GM21390 (cell line): ENCODE measurements at regions not wholly inside any gene's neighbourhood (a gene's known extent, or its start where the extent isn't known, plus 50 kb on each side); places are given as distances from the start of the nearest gene placed in this dataset.

Experiments used
- ATAC-seq: cut with Tn5 transposase; IDR thresholded peaks from one replicate; pipeline ENCODE4 v1.9.1; 2021; ENCODE audit not compliant: unreplicated experiment

DNA sequence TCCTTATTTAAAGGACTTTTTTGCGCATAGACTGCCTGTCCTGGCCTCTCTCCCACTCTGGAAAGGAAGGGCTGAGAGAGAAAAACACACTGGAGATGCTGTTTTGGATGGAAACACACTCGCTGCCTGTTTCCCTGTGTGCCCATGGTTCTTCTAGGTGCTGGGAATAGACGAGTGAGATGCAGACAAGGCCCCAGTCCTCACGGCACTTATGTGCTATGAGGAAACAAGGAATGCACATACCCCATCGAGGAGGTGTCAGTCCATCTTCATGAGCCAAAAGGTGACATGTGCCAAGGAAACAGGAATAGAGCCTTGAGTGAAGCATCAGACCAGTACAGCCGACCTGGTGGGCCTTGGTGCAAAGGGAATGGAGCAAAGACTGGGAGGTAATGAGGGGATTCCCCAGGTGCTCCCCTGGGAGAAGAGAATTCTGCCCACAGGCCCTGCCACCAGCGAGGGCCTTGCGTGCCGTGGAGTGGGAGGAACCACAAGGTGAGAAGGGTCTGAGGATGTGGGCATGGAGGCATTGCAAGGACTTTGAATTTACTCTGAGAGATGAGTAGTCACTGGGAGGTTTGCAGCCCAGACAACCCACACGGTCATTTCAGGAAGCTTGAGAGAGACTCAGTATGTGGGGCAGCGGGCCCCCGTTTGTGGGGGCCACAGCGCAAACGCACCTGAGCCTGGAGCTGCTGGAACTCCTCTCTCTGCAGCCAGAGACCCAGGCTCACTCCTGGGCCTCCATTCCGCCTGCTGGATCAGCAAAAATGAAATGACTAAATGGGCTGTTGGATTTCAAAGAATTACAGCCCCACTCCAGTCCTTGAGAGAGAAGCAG is 197.5 kb upstream of the COPS8 start:
- no peak for ATAC-seq

DNA sequence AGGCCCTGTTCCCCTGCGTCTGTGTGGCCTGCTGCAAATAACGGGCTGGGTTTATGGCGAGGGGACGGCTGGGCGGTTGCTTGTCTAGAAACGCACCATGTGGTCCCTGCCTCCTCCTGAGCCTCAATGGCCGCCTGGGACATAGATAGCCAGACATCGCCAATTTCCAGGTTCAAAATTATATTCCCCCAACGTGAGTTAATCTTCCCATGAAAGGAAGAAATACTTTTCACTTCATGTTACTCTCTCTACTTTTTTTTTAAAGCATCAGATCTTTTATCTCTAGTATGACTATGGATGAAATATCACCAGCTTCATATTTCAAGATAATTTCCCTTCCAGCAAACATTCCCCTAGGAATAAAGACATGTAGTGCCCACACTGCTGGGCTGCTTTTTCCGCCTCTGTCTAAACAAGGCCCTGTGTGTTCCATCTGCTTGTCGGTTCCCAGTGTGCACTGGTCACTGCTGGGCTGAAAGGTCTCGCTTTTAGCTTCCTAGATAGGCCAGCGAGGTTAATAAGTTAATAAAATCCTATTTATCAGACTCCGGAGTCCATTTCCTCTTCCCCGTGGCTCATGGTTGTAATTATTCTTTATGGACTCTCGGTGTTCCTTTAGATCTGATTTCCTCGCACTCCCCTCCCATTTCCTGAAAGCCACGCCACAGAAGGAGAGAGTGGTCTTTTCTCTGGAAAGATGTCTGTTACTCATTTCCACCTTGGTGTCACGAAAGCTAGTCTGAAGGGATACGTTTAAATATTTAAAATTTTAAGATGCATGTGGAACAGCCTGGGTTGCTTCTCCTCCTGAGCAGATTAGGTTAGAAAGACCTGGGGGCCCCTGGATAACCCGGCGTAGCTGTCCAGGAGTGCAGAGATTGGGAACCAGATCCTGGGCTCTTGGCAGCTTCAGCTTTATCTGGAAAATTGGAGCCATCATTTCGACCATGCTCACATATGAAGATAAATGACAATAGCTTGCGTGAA is 196.6 kb upstream of the COPS8 start:
- ATAC-seq = no peak

- no peak for ATAC-seq
Observed at GRCh38 chr2:236889791-236890704, 195.6 kb upstream of the COPS8 start.

- ATAC-seq = no peak
Observed at GRCh38 chr2:236892721-236893120, 193.0 kb upstream of the COPS8 start.

DNA sequence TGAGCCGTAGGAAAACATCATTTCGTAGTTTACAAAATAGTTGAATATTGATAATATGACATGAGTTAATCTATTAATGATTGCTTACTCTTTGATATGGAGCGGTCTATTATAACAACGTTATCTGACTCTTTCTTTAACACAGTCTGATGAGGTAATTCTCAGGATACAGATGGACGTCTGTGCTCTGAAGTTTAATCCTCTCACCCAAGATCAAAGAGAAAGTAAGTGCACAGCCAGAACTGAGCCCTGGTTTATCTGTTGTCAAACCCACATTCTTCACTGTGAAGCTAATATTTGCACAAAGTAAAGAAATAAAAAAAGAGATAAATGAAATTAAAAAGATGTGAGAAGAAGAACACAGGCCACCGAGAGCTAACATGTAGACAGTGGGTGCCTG is 190.9 kb upstream of the COPS8 start:
- ATAC-seq = no peak

DNA sequence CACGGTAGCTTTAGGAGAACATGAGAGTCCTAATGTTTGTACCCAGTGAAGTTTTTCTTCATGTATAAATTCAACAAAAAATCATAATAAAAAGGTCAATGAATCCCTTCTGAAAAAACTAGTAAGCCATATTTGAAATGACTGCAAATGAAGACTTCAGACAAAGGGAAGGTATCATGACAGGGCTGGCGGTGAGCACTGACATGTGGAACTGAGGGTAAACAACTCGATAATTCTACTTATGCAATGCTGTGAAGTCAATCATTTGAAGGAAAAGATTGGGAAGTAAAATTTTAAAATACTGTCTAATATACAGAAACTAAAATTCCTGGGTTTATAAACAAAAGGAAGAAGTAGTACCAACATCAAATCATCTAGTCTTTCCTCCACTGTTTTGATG is 190.2 kb upstream of the COPS8 start:
- no peak for ATAC-seq

- ATAC-seq = no peak
Observed at GRCh38 chr2:236896688-236897087, 189.0 kb upstream of the COPS8 start.

- no peak for ATAC-seq
Observed at GRCh38 chr2:236899146-236899545, 186.5 kb upstream of the COPS8 start.

- ATAC-seq = no peak
Observed at GRCh38 chr2:236899950-236900640, 185.6 kb upstream of the COPS8 start.

GRCh38 chr2:236901956-236902355 is 183.7 kb upstream of the COPS8 start:
- ATAC-seq = no peak

GRCh38 chr2:236903978-236904377 is 181.7 kb upstream of the COPS8 start:
- no peak for ATAC-seq

DNA sequence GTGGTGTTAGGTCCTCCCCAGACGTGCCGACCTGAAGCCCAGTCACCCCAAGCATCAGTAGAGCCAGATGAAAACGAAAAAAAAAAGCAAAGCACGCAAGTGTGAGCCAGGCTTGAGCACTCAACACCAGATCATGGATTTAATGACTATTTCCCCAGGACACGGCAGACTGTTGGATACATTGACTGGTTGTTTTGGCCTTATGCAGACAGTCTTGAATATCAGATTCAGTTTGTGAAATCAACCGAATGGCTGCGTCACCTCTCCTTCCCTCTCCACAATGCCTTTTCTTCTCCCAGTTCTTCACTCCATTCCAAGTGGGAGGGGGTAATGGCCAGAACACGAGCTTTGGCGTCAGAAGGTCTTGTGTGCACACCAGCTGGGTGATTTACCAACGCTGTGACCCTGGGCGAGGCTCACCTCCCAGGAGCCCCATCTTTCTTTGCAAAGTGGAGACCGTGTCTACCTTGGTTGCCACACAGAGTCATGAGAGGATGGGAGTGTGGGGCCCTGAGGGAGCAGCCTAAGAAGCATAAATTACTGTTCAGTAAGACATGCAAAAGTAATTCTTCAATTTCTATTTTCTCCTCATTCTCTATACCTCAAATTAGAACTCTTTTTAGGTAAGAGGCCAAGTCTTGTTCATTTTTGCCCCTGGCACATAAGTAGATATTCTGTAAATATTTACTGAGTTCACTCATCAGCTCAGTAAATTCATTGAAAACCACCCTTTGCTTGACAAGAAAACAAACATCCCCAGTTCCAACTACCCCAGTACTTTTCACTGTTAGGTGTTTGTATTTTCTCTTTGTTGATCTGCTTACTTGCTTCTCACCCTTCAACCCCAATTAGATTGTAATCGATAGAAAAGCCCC is 181.1 kb upstream of the COPS8 start:
- no peak for ATAC-seq

DNA sequence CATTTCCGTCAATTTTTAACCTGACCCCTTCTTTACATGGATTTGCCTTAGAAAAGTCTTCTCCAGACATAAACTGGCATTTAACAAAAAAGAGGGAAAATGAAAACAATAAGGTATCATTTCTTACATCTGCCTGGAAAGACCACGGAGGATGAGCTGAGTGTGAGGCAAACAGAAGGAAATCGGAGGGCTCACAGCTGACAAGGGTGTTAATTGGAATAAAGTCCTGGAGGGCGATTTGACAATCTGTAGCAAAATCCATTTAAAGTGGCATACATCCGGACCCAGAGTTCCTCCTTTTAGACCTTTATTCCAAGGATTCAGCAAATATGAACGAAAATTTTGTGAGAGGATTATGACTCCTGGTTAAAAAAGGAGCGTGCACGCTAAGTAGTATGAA is 179.7 kb upstream of the COPS8 start:
- ATAC-seq = no peak

- no peak for ATAC-seq
Observed at GRCh38 chr2:236908439-236909192, 177.1 kb upstream of the COPS8 start.

DNA sequence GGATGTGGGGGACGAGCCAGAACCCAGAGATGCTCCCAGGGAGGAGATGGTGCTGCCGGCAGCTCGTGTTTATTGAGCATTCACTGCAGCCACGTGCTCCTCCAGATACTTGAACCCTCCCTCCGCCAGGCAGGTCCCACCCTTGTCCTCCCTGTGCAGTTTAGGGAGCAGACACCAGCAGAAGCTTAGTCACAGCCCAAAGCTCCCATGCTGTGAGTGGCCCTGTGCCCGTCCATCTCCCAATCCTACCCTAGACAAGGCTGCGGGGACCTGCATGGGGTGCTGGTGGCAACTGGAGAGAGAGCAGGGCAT is 176.5 kb upstream of the COPS8 start:
- no peak for ATAC-seq

GRCh38 chr2:236909802-236910201 is 175.9 kb upstream of the COPS8 start:
- ATAC-seq = no peak

DNA sequence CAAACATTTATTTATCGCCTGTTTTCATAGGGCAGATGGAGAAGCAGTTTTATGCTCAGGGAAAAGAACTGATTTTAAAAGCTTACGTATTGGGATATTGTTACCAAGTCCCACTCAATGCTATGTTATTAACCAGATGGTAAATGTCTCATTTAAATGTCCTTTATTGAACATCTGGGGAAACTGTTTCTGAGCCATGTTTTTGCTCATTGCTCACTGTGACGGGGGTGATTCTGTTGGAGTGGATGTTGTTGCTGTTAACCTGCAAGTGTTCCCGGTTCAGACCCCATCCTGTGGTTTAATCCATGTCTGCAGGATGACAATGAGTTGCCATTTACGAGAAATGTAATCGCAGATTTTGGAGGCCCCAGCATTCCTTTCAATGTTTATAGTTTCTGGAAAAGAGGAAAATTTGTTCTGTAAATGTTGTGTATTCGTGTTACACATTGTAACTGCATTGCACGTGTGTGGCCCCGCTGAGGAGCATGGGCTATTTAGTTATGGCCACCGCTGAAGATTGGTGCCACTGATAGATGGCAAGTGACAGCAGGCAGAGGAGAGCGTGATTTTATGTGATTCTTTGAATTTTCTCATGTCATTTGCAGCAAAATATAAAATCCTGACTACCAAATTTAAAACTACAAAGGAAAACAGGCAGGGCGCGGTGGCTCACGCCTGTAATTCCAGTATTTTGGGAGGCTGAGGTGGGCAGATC is 174.8 kb upstream of the COPS8 start:
- ATAC-seq = no peak
